ENCODE measurements at regions not wholly inside any gene's neighbourhood (a gene's known extent, or its start where the extent isn't known, plus 50 kb on each side); places are given as distances from the start of the nearest gene placed in this dataset.

DNA sequence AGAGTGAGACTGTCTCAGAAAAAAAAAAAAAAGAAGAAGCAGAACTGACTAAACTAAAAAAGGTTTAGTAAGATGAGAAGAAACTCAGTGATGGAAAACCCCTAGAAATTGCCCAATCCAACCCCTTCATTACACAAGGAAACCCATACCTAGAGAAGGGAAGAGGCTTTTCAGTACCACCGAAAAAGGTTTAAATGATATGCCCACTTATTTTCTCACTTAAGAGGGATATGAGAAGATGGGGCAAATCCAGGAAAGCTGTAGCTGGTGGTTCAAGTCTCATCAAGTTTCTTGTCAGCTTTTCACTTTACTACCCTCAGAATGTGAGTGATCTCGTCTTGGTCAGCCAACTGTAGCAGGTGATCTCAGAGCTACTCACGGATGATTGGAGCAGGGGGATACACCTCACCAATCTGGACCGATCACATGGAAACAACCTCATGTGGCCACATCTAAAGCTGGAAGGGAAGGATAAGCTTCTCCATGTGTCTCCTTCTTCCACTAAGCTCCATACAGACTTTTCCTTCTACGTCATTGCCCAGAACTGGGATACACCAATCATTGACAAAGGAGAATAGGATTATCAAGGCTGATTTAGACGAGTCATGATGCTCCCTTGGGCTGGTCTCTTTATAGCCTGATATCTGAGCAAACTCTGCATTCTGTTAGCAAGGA lies 126.7 kb upstream of the POU3F1 start:
- no peak overlapping the region for H3K4me3 ChIP-seq (ENCODE audit: low read depth in 1 of 3, low read length in 3 of 3)
- no peaks in the 10 kb centered on the region for H3K27me3 ChIP-seq (ENCODE audit: control insufficient read depth in 4 of 4, insufficient read depth in 4 of 4, low read length in 3 of 4)
- H3K9ac ChIP-seq (ENCODE audit: low read depth in 1 of 2, low read length in 2 of 2), result no peak overlapping the region
- no peaks in the 10 kb centered on the region for H3K9me3 ChIP-seq (ENCODE audit: control insufficient read depth in 4 of 4, low read length in 3 of 4)
- no peak overlapping the region for H3K27ac ChIP-seq (ENCODE audit: low read depth in 1 of 2, low read length in 2 of 2)
- no peaks in the 10 kb centered on the region for H3K36me3 ChIP-seq (ENCODE audit: control insufficient read depth in 4 of 4, insufficient read depth in 3 of 4, low read depth in 1 of 4, low read length in 3 of 4)
- TF ChIP-seq, protein P1, sequence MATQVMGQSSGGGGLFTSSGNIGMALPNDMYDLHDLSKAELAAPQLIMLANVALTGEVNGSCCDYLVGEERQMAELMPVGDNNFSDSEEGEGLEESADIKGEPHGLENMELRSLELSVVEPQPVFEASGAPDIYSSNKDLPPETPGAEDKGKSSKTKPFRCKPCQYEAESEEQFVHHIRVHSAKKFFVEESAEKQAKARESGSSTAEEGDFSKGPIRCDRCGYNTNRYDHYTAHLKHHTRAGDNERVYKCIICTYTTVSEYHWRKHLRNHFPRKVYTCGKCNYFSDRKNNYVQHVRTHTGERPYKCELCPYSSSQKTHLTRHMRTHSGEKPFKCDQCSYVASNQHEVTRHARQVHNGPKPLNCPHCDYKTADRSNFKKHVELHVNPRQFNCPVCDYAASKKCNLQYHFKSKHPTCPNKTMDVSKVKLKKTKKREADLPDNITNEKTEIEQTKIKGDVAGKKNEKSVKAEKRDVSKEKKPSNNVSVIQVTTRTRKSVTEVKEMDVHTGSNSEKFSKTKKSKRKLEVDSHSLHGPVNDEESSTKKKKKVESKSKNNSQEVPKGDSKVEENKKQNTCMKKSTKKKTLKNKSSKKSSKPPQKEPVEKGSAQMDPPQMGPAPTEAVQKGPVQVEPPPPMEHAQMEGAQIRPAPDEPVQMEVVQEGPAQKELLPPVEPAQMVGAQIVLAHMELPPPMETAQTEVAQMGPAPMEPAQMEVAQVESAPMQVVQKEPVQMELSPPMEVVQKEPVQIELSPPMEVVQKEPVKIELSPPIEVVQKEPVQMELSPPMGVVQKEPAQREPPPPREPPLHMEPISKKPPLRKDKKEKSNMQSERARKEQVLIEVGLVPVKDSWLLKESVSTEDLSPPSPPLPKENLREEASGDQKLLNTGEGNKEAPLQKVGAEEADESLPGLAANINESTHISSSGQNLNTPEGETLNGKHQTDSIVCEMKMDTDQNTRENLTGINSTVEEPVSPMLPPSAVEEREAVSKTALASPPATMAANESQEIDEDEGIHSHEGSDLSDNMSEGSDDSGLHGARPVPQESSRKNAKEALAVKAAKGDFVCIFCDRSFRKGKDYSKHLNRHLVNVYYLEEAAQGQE (IDR thresholded peaks at IDR 0.05), result no peak
- TF ChIP-seq HNF4A (conservative IDR thresholded peaks at IDR 0.05) (no peak), YY1 (IDR thresholded peaks at IDR 0.05) (no peak), RAD21 (IDR thresholded peaks at IDR 0.05) (no peak), RXRA (IDR thresholded peaks at IDR 0.05) (no peak), HNF4G (IDR thresholded peaks at IDR 0.05) (no peak), JUND (IDR thresholded peaks at IDR 0.05) (no peak), FOXA2 (IDR thresholded peaks at IDR 0.05) (no peak), TAF1 (conservative IDR thresholded peaks at IDR 0.05) (no peak), NR2F2 (IDR thresholded peaks at IDR 0.05) (no peak), EGR1 (IDR thresholded peaks at IDR 0.05; ENCODE audit: low read depth in 2 of 2) (no peak), GABPA (IDR thresholded peaks at IDR 0.05 in 1 of 2, conservative IDR thresholded peaks at IDR 0.05 in 1 of 2) (no peak), FOXA1 (IDR thresholded peaks at IDR 0.05) (no peak), SP1 (IDR thresholded peaks at IDR 0.05) (no peak)
- TF ChIP-seq, protein P2, sequence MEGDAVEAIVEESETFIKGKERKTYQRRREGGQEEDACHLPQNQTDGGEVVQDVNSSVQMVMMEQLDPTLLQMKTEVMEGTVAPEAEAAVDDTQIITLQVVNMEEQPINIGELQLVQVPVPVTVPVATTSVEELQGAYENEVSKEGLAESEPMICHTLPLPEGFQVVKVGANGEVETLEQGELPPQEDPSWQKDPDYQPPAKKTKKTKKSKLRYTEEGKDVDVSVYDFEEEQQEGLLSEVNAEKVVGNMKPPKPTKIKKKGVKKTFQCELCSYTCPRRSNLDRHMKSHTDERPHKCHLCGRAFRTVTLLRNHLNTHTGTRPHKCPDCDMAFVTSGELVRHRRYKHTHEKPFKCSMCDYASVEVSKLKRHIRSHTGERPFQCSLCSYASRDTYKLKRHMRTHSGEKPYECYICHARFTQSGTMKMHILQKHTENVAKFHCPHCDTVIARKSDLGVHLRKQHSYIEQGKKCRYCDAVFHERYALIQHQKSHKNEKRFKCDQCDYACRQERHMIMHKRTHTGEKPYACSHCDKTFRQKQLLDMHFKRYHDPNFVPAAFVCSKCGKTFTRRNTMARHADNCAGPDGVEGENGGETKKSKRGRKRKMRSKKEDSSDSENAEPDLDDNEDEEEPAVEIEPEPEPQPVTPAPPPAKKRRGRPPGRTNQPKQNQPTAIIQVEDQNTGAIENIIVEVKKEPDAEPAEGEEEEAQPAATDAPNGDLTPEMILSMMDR (IDR thresholded peaks at IDR 0.05; ENCODE audit: low read depth, low read length, missing input control), result no peak
- TF ChIP-seq, protein P3, sequence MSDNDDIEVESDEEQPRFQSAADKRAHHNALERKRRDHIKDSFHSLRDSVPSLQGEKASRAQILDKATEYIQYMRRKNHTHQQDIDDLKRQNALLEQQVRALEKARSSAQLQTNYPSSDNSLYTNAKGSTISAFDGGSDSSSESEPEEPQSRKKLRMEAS (IDR thresholded peaks at IDR 0.05), result no peak
- TF ChIP-seq, protein P4, sequence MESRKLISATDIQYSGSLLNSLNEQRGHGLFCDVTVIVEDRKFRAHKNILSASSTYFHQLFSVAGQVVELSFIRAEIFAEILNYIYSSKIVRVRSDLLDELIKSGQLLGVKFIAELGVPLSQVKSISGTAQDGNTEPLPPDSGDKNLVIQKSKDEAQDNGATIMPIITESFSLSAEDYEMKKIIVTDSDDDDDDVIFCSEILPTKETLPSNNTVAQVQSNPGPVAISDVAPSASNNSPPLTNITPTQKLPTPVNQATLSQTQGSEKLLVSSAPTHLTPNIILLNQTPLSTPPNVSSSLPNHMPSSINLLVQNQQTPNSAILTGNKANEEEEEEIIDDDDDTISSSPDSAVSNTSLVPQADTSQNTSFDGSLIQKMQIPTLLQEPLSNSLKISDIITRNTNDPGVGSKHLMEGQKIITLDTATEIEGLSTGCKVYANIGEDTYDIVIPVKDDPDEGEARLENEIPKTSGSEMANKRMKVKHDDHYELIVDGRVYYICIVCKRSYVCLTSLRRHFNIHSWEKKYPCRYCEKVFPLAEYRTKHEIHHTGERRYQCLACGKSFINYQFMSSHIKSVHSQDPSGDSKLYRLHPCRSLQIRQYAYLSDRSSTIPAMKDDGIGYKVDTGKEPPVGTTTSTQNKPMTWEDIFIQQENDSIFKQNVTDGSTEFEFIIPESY (IDR thresholded peaks at IDR 0.05), result no peak
- TF ChIP-seq, protein P5, sequence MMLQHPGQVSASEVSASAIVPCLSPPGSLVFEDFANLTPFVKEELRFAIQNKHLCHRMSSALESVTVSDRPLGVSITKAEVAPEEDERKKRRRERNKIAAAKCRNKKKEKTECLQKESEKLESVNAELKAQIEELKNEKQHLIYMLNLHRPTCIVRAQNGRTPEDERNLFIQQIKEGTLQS (IDR thresholded peaks at IDR 0.05), result no peak
- WGBS, result 70% methylated on average over 6 of the region's 6 CpGs
- no peak for DNase-seq (ENCODE audit: low spot score)
- no peaks in the 10 kb centered on the region for H3K4me1 ChIP-seq (ENCODE audit: control insufficient read depth in 4 of 4, insufficient read depth in 4 of 4, low read length in 3 of 4)

All from liver (tissue), 8 donors.